Smooth muscle cell (in vitro differentiated cells): ENCODE measurements at regions not wholly inside any gene's neighbourhood (a gene's known extent, or its start where the extent isn't known, plus 50 kb on each side); places are given as distances from the start of the nearest gene placed in this dataset.

ENCODE experiments used
- DNase-seq: peaks from one replicate; lab custom pipeline; 2025; ENCODE audit not compliant: unreplicated experiment; lab: John Stamatoyannopoulos, UW
- H2AFZ ChIP-seq: fragments of 200-600 bp; sonication (generic); 2 replicates; pipeline ENCODE4 v1.6.0; 2016; ENCODE audit warnings: antibody characterized with exemption, low read depth, mild to moderate bottlenecking
- H3F3A ChIP-seq: fragments of 200-600 bp; sonication (generic); 2 replicates; pipeline ENCODE4 v1.6.0; 2017; ENCODE audit warnings: antibody characterized with exemption, low read depth
- H3K27ac ChIP-seq: fragments of 200-600 bp; sonication (generic); 2 replicates; pipeline ENCODE4 v1.5.1; 2016; ENCODE audit warnings: low read depth, mild to moderate bottlenecking
- H3K27me3 ChIP-seq: fragments of 200-600 bp; sonication (generic); 2 replicates; pipeline ENCODE4 v1.6.1; 2016; ENCODE audit warnings: low read depth, mild to moderate bottlenecking
- H3K36me3 ChIP-seq: fragments of 200-600 bp; sonication (generic); 2 replicates; pipeline ENCODE4 v1.5.1; 2016; ENCODE audit warnings: low read depth
- H3K4me1 ChIP-seq: fragments of 200-600 bp; sonication (generic); 2 replicates; pipeline ENCODE4 v1.5.1; 2016; ENCODE audit warnings: low read depth
- H3K4me2 ChIP-seq: fragments of 200-600 bp; sonication (generic); 2 replicates; pipeline ENCODE4 v1.6.0; 2016; ENCODE audit warnings: mild to moderate bottlenecking
- H3K4me3 ChIP-seq: fragments of 200-600 bp; sonication (generic); 2 replicates; pipeline ENCODE4 v1.5.1; 2016; ENCODE audit warnings: mild to moderate bottlenecking
- H3K79me2 ChIP-seq: fragments of 200-600 bp; sonication (generic); 2 replicates; pipeline ENCODE4 v1.6.0; 2016; ENCODE audit warnings: low read depth, mild to moderate bottlenecking
- H3K9ac ChIP-seq: fragments of 200-600 bp; sonication (generic); 2 replicates; pipeline ENCODE4 v1.6.0; 2016; ENCODE audit warnings: low read depth
- H3K9me3 ChIP-seq: fragments of 200-600 bp; sonication (generic); replicated peaks from 2 replicates; pipeline ENCODE4 v1.5.1; 2016; ENCODE audit warnings: low read depth
- H4K20me1 ChIP-seq: fragments of 200-600 bp; sonication (generic); 2 replicates; pipeline ENCODE4 v1.6.0; 2016; ENCODE audit warnings: low read depth
- WGBS: methylation state at CpG from one replicate; pipeline ENCODE4 v1.1.7; 2016; ENCODE audit warnings: low lambda C conversion rate; 5-methylcytosine and 5-hydroxymethylcytosine counted together
- TF ChIP-seq, protein P1 (sequence below): fragments of 200-600 bp; sonication (generic); IDR thresholded peaks from 2 replicates; pipeline ENCODE4 v1.5.1; 2017; ENCODE audit warnings: borderline replicate concordance, mild to moderate bottlenecking, antibody characterized with exemption; ENCODE audit not compliant: insufficient read depth, poor library complexity, severe bottlenecking

- H3K9me3 ChIP-seq, result no peaks in the 10 kb centered on the region
- DNase-seq, result no peak
- no peak overlapping the region for H3K9ac ChIP-seq
- H3F3A ChIP-seq, result no peaks in the 10 kb centered on the region
- H3K27ac ChIP-seq, result peak overlapping the region; percentile 61
- H3K27me3 ChIP-seq, result no peaks in the 10 kb centered on the region
- WGBS, result 18% methylated on average over 4 of the region's 4 CpGs
- H3K36me3 ChIP-seq, result no peaks in the 10 kb centered on the region
- H3K4me3 ChIP-seq, result no peak overlapping the region
- H3K79me2 ChIP-seq, result no peaks in the 10 kb centered on the region
- H3K4me2 ChIP-seq, result peak overlapping the region; percentile 37
- no peak overlapping the region for H2AFZ ChIP-seq
- TF ChIP-seq, protein P1, sequence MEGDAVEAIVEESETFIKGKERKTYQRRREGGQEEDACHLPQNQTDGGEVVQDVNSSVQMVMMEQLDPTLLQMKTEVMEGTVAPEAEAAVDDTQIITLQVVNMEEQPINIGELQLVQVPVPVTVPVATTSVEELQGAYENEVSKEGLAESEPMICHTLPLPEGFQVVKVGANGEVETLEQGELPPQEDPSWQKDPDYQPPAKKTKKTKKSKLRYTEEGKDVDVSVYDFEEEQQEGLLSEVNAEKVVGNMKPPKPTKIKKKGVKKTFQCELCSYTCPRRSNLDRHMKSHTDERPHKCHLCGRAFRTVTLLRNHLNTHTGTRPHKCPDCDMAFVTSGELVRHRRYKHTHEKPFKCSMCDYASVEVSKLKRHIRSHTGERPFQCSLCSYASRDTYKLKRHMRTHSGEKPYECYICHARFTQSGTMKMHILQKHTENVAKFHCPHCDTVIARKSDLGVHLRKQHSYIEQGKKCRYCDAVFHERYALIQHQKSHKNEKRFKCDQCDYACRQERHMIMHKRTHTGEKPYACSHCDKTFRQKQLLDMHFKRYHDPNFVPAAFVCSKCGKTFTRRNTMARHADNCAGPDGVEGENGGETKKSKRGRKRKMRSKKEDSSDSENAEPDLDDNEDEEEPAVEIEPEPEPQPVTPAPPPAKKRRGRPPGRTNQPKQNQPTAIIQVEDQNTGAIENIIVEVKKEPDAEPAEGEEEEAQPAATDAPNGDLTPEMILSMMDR, result no peak
- H4K20me1 ChIP-seq, result no peaks in the 10 kb centered on the region
- no peaks in the 10 kb centered on the region for H3K4me1 ChIP-seq
These were observed 142.0 kb upstream of the TSHZ3 start for GRCh38 chr19:31491242-31491641.

- Histone ChIP-seq H3K27me3 (no peaks in the 10 kb centered on the region), H3K4me3 (no peak overlapping the region), H3F3A (no peaks in the 10 kb centered on the region), H3K4me1 (no peaks in the 10 kb centered on the region), H3K27ac (peak overlapping the region; percentile 61), H3K4me2 (no peak overlapping the region), H4K20me1 (no peaks in the 10 kb centered on the region), H3K36me3 (no peaks in the 10 kb centered on the region), H2AFZ (no peak overlapping the region), H3K79me2 (no peaks in the 10 kb centered on the region), H3K9me3 (no peaks in the 10 kb centered on the region), H3K9ac (no peak overlapping the region)
- WGBS, result 79% methylated on average over 3 of the region's 3 CpGs
- TF ChIP-seq, protein P1, result no peak
- no peak for DNase-seq
These were observed 142.8 kb upstream of the TSHZ3 start for GRCh38 chr19:31492050-31492449.

DNA sequence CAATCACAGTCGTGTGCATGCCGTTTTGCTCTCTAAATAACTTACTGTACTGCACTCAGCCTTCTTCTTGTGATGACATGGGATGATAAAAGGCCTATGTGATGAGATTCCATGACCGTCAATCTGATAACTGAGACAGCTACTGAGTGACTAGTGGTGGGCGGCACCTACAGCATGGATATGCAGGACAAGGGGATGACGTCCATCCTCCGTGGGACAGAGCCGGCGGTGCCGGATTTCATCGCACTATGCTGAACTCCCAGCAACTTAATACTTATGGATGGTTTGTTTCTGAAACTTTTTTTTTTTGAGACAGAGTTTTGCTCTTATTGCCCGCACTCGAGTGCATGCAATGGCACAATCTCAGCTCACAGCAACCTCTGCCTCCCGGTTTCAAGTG lies 146.8 kb upstream of the TSHZ3 start:
- WGBS, result 87% methylated on average over 13 of the region's 13 CpGs
- Histone ChIP-seq H3K79me2 (no peaks in the 10 kb centered on the region), H3F3A (no peaks in the 10 kb centered on the region), H3K27ac (no peak overlapping the region), H2AFZ (no peak overlapping the region), H3K4me2 (no peak overlapping the region), H3K36me3 (no peaks in the 10 kb centered on the region), H3K9ac (no peak overlapping the region), H4K20me1 (no peaks in the 10 kb centered on the region), H3K9me3 (no peaks in the 10 kb centered on the region), H3K4me3 (no peak overlapping the region), H3K27me3 (no peaks in the 10 kb centered on the region), H3K4me1 (no peaks in the 10 kb centered on the region)
- TF ChIP-seq, protein P1, result no peak
- no peak for DNase-seq

- Histone ChIP-seq H3K27ac (no peak overlapping the region), H3K36me3 (no peaks in the 10 kb centered on the region), H4K20me1 (no peaks in the 10 kb centered on the region), H3K9me3 (no peaks in the 10 kb centered on the region), H3K4me3 (no peak overlapping the region), H3K79me2 (no peaks in the 10 kb centered on the region), H3K9ac (no peak overlapping the region), H3K27me3 (no peaks in the 10 kb centered on the region), H3F3A (no peaks in the 10 kb centered on the region), H3K4me2 (no peak overlapping the region), H3K4me1 (no peaks in the 10 kb centered on the region), H2AFZ (no peak overlapping the region)
- WGBS, result 100% methylated on average over 2 of the region's 2 CpGs
- no peak for DNase-seq
- TF ChIP-seq, protein P1, result no peak
These were observed 148.5 kb upstream of the TSHZ3 start for GRCh38 chr19:31497709-31498108.
